NCI-H82 (cell line): ENCODE measurements at regions not wholly inside any gene's neighbourhood (a gene's known extent, or its start where the extent isn't known, plus 50 kb on each side); places are given as distances from the start of the nearest gene placed in this dataset.

Experiments
- DNase-seq: peaks from one replicate; lab custom pipeline; 2025; lab: John Stamatoyannopoulos, UW

DNA sequence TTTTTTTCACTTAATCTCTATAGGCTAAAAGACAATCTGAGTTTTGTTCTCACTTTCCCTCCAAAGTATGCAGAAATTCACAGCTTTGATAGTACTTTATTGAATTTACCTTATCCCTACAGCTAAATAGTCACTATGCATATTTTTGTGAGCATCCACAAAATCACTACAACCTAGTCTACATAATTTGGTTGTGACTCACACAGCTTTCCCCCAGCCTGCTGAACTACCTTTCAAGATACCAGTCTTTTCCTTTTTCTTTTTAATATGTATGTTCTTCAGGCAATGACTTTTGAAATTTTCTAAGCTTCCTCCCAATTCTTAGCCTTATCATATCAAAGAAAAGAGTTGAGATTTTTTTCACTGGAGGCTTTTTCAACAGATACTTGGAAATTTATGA lies 347.3 kb upstream of the CDH6 start:
- DNase-seq: no peak

DNA sequence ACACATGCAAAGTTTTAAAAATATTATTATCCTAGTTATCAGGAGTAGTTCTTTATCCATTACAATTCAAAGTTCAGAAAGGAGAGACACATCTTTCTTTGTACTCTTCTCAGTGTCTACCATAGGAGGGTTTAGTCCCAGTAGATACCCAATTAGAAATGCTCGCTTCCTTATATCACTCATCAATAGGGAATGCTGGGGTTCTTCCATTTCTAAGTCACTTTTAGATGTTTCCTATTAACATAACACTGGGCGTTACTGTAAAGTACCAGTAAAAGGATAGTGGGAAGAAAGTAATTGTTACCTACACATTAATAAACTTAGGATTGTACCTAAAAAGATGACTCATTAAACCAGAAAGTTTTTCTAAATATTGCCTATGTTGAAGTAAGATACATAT lies 348.3 kb upstream of the CDH6 start:
- no peak for DNase-seq

DNA sequence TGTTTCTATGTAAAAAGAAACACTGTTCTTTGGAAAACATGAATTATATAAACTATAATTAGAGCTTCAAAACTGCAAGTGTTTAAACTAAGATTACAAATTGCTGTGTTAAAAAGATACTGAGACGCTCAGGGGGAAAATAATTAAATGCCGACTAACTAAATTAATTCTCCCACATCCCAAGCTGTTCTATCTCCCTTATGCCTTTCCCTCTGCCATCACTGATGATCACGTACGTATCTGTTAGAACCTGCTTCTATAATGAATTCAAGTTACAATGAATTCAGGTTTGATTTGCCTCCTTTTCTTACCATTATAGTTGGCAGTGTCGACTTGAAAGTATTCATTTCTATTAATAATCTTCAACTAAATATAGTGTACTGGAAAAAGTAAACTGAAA lies 349.9 kb upstream of the CDH6 start:
- DNase-seq: no peak

DNA sequence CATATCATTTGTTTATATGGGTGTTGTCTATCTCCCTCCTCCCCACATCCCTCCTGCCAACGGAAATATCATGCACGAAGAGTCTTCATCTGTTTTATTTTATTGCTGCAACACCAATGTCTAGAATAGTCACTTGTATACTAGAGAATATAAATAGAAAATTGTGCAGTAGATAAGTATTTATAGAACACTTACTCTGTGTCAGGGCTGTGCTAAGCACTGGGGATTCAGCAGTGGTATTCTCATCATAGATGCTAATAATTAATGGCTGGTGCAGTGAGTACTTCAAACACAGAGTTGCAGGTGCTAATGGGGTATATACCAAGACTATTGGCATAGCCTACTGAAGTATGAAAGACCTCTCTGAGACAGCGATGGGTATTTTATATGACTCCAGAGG lies 353.5 kb upstream of the CDH6 start:
- DNase-seq: no peak

DNA sequence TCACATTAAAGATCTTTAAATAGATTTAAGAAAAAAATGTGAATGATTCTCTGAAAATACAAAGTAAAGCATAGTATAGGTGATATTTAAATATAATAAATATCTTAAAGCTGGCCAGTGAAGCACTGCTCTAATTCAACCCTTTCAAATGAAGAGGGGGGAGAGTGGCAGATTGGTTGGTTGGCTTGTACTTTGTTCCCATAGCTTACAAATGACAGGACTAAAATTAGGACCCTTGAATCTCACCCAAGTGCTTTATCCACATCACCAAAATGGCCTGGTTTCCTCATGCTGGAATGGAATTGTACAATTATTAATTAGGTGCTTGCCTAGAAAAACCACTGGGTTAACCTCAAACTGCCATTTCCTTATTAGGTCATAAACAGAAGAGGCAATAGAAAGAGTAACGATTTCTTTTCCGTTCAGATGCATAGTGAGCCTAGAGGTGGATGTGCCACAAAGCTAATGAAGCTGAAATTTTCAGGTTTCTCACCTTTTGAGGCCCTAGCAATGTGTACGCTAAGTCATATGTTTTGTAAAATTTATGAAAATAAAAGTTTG lies 354.5 kb upstream of the CDH6 start:
- DNase-seq: no peak

DNA sequence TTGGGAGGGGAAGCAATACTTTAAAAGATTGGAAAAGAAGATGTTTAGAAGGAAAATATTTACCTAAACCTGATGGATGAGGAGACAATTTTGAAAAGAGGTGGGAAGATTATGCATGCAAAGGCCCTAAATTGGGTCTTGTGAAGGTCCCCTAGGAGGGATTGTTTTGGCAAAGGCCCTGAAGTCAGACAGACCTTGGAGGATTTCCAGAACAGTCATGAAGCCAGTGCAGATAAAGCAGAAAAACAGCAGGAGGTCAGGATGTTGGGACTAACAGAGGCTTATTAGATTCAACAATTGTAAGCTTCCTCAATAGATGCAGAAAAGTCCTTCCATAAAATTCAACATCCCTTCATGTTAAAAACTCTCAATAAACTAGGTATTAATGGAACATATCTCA lies 361.0 kb upstream of the CDH6 start:
- no peak for DNase-seq

DNA sequence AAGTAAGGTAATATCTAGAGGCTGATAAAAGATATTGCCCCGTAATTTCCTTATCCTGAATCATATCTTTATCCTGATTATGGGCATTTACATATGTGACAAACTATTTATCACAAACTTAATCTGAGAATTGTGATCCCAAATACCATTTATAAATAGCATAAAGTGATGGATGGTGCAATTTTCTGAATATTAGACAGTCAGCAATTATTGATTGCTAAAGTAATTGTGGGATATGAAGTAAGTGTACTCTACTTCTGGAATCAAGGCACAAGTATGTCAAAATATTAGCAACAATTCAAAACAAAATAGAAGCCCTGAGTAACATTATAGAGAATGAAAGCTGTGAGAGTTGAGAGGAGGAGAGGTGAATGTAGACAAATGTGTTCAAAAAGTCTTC lies 361.9 kb upstream of the CDH6 start:
- DNase-seq: no peak

DNA sequence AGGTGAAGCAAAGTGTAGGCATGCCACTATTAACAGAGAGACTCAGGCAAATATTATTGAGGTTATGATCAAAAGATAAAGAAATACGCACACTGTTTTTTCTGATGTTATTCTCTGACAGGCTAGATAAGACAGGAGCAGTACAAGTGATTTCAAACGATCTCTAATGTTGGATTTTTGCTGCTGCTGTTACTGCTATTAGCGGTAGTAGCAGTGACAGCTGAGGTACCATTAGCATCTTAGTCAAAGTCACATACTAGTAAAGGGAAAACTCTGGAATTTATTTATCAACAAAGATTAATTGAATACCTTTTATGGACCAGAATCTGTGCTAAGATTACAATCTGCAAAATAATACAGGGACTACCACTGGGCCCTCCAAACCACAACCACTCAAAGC lies 362.4 kb upstream of the CDH6 start:
- DNase-seq: no peak

DNA sequence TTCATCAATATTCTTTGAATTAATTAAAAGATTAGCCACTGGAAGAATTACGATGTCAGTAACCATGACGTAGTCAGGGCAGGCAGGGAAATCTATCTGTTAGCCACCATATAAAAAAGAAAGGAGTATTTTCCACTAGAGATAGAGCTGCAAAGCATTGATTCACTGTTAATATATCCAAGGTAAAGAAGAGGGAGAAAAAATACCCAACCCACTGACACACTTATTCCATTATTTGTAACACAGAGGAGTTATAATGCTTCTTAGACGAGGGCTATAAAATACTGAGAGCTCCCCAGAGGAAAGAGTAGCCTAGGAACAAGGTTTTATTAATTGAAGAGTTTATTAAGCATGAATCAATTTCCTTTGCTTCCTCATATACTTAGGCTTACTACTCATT lies 382.2 kb upstream of the CDH6 start:
- peak; percentile 55 for DNase-seq

DNA sequence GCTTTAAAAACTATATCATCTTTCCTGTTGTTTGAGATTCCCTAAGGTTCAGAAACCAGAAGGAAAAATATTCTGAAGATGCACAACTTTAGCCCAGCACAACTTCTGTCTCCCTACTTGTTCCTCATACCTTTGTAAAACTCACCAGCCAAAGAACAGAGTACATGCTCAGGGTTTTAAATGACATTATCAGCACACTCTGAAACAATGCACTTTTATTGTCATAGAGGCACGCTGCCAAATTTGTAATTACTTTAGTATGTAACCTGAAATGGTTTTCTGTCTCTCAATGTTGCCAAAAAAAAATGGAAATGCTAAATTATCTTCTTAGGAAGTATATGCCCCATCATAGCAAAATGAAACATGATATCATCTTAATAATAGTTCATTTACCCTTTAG lies 383.6 kb upstream of the CDH6 start:
- peak; percentile 20 for DNase-seq

DNA sequence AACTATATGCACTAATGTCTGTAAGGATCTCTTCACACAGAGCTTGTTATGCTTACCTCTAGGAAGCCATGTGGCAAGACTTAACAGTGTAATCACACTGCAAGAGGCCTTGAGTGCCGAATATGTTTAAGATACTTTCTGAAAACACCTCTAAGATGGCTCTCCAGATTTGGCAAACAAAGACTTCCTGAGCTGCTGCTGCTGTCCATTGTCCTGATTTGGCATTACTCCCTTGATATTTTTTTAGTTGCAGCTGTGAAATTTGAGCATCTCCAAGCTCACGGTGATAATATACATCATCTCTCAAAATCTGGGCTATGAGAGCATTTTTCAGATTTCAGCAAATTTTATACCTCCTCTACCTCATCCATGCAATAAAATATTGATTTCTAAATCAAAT lies 384.5 kb upstream of the CDH6 start:
- peak; percentile 94 for DNase-seq

DNA sequence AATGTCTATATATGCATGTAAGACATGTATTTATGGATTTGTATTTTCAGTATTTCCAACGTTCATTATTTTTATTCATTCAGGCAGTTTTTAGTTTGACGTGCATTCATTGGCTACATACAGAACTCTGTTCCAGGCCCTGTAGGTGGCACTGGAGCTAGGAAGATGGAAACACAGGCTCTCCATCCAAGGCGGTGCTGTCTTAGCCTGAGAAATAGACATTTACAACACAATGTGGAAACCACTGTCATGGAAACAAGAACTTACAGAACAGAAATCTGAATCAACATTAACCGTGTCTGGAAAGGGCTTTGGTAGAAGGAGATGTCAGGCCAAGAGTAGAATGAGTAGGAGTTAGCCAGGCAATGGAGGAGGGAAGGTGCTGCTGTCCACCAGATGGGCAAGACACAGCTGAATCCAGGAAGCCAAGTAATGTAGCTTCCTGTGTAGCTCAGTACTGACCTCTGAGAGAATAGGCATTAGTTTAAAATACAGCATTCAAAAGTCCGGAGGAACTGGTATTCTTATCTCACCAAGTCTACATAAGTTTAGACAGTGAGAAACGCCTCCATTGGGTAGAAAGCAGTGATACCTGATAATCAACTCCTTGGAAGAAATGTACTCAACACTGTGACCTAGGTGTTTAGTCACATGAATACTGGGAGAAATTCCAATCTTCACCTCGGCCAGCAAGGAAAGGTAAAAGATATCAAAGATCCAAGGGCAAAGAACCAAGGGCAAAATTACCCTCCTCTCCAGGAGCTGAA lies 388.6 kb upstream of the CDH6 start:
- DNase-seq: no peak

DNA sequence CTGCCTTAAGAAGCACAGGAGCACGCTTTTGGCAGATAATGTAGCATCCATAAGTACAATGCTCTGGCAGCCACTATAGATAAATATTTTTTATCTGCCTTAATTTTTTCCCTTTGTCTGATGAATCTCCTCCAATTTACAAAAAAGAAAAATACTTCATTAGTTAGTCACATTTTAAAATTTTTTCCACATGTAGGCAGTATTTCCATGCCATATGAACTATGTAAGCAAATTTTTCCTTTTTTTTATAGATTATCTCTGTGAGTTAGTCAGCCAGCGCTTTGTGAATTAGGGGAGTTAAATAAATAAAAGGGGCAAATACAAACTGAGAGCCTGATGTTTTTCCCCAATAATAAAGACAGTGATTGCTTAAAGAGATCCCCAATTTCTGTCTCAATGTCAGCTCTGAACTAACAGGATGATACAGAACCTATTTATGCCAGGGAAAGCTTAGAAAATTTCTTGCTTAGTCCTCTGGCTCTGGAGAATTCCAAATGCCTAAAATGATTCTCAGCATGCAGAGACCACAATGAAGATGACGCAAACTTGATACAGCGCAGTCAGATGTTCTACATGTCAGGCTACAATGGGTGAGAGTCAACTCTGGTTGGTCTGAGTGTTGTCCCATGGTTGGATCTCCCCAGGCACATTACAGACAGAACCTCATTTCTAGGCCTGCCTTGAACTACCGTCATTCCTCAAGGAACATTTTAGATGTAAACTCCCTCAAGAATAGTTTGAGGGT lies 390.4 kb upstream of the CDH6 start:
- no peak for DNase-seq

DNA sequence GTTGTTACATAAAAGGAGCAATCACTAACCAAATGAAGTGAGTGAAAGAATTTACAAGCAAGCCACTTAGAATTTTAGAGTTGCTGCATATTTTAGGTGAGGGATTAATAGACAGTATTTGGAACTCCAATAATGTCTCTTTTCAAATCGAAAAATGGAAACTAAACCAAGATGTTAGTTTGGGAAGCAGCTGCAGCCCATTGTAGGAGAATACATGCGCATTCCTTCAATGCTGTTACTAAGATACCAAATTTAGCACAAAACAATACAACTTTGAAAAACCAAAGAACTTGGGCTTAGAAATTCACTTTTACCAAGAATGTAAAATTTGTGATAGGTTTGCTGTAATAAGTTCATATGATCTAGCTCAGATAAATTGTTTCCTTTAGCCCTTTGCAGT lies 411.8 kb upstream of the CDH6 start:
- no peak for DNase-seq

DNA sequence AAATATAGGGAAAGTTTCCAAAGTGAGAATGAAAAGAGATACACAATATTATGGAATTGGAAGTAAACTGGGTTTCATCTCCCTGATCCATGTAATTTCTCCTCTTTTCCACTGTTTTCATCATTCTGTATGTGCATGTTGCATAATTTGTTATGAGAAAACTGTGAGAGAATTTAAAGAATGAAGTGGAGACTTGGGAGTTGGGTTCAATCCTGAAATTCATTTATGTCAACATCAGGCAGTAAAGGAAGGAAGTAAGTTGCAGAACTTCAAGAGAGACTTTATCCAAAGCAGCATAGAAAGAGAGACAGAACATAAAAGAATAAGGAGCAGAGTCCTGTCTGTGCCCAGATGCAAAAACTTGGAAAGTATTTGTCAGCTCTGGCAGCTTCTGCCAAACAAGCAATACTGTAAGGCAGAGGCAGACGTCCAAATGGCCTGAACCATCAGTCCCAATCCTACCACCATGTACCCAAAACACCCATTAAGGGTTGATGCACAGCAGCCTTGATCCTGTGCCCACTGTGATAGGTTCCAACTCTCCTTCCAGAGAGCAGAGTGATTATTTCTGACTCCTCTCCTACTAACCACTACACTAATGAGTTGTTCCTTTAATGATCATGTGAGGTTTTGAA lies 425.3 kb upstream of the CDH6 start:
- DNase-seq: no peak

DNA sequence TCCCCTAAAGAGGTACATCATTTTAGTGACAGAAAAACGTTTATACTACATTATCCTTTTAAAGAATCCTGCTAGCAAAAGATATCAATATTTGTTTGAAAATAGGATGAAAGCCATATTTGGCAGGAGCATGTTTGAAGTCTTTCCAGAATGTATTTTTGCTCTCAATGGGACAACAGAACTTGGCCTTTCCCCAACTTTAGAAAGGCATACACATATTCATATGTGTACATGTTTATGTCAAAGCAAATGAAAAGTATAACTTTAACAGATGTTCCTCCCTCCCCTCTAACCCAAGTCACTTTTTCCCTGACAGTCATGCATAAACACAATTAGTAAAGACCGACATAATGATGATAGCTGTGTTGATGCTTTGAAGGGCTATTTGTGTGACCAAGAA lies 427.8 kb upstream of the CDH6 start:
- no peak for DNase-seq

DNA sequence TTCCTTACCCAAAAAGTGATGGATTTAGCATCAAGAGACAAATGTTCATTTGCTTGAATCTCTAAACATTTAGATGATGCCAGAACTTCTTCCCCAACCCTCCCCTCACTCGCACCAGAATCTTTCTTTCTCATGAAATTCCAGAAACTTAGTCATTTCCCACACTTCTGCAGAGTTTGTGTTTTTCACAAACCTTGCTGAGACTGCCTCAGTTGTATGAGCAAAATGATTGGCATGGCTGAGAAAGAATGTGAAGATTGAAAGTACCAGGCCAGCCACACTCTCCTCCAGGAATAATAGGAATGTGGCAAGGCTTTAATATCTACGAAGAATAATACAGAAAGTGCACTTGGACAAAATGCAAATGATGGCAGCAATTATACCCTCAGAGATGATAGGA lies 428.3 kb upstream of the CDH6 start:
- no peak for DNase-seq

DNA sequence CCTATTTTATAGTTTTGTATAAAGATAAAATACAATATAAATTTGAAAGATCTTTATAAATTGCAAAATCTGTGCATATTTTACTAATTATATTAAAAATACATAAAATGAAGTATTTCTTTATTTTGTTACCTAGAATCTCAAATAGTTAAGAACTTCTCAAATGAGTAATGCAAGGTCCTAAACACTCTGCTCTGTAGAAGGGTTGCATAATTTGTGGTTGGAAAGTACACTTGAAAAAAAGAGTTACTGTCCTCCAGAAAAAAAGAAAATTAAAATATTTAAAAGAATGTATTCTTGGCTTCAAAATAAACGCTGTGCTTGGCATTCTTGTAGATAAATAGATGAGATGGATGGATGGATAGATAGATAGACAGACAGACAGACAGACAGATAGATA lies 428.8 kb upstream of the CDH6 start:
- no peak for DNase-seq

DNA sequence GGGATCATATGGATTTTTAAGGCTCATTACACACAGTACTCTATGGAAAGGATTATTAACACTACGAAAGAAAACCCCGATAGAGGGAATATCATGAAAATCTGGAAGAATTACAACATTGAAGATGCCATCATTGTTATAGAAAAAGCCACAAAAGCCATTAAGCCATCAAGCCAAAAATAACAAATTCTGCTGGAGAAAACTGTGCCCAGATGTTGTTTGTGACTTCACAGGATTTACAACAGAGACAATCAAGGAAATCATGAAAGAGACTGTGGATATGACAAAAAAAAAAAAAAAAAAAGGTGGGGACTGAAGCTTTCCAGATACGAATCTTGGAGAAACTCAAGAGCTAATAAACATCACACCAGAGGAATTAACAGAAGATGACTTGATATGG lies 433.8 kb upstream of the CDH6 start:
- no peak for DNase-seq

DNA sequence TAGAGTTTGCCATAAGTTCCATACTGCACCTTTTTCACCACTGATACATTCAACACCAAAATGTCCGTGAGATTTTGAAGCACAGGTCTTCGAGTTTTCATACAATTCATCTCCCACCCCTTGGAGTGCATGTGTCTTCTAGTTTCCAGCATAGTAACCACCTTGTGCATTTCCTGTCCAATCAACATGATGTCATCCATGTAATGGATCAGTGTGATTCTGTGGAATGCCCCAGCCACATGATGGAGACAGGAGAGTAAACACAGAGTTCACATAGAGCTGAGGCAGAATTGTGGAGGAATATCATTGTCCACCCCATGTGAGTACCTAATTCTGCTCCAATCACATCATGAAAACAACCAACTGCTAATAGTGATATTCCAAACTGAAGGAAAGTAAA lies 441.5 kb upstream of the CDH6 start:
- no peak for DNase-seq

DNA sequence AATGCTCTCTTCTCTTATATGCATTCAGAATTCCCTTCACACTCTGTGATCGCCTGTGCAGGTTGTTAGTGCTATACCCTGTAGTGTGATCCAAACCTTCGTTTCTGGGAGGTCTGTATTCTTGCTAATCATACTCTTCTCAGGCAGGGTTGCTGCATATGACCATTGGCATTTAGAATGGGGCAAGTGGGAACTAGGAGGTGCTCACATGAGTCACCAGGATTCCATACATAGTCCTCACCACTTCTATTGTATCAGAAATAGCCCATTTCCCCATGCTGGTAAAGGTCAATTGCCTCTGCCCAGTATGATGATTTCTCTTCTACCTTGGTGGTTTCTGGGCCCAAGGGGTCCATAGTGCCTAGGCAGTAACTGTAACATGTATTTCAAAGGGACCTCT lies 443.5 kb upstream of the CDH6 start:
- no peak for DNase-seq

DNA sequence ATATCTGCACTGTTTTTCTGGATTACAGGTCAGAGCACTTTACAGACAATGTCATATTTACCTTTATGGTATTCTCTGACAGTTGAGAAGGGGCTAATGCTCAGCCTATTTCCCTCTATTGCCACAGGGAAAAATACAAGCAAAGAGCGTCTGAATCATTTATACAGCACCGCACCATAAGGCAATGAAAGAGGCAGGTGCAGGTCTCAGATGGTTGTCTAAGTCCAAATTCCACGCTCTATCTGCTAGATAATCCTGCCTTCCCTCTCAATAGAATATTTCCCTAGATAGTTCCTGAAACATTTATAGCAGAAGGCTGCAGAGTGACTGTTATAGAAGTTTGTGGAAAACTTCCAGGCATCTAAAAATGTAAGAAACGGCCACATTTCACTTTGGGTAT lies 446.1 kb upstream of the CDH6 start:
- DNase-seq: no peak

DNA sequence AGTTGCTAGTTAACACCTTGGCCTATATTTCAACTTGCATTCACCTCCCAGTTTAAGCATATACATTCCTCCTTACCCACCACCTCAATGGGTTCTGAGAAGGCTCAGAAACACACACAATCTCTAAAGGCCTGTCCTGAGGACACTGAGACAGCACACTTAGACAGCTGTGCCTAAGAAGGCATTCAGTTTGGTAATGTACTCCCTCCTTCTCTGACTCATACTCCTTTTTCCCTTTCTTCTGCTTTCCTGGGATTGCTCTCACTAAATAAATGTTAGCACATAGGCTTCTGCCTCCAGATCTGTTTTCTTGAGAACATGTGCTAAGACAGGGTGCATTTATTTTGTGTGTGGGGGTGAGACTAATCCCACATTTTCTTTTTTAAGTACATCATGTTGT lies 456.8 kb upstream of the CDH6 start:
- no peak for DNase-seq
